Ovary (tissue), 7 donors: ENCODE measurements at regions not wholly inside any gene's neighbourhood (a gene's known extent, or its start where the extent isn't known, plus 50 kb on each side); places are given as distances from the start of the nearest gene placed in this dataset.

Experiments
- DNase-seq, 5 donors: peaks; one replicate each; pipeline ENCODE4 v3.0.0-alpha.2; 2019 to 2020
- H3K27ac ChIP-seq, 2 donors: fragments of 200-600 bp; one replicate each; pipeline versions ENCODE4 v1.5.1 to v1.8.0; 2019 to 2022
- H3K27me3 ChIP-seq: fragments of 200-600 bp; one replicate; pipeline ENCODE4 v1.8.0; 2022
- H3K36me3 ChIP-seq: fragments of 200-600 bp; sonication (generic); one replicate; pipeline ENCODE4 v1.5.1; 2019
- H3K4me1 ChIP-seq: one replicate; pipeline ENCODE4 v1.8.1; 2013; ENCODE audit warnings: mild to moderate bottlenecking, moderate library complexity; ENCODE audit not compliant: insufficient read depth
- H3K4me3 ChIP-seq: fragments of 200-600 bp; sonication (generic); one replicate; pipeline ENCODE4 v1.5.1; 2017
- H3K9me3 ChIP-seq, 2 donors: fragments of 200-600 bp in 1 of 2; sonication (generic) in 1 of 2; one replicate each; pipeline versions ENCODE4 v1.5.1 to v1.8.1; 2013 to 2019; ENCODE audit warnings: mild to moderate bottlenecking in 1 of 2, moderate library complexity in 1 of 2
- EP300 ChIP-seq: sonication (generic); formaldehyde crosslinking; IDR thresholded peaks from one replicate; pipeline ENCODE4 v1.6.1; 2017; ENCODE audit warnings: antibody characterized with exemption
- POLR2A ChIP-seq: fragments of 450-650 bp; IDR thresholded peaks from one replicate; pipeline ENCODE4 v1.6.1; 2017; ENCODE audit warnings: antibody characterized with exemption, mild to moderate bottlenecking, moderate library complexity
- WGBS, 3 donors: extraction: QIAGEN DNeasy Blood & Tissue Kit in 1 of 3; methylation state at CpG; one replicate each; pipeline versions ENCODE4 v1.1.5 to v1.1.7; 2013 to 2017; 5-methylcytosine and 5-hydroxymethylcytosine counted together
- intact Hi-C, 4 donors: fragments of 100-400 bp; cut with DNase I; formaldehyde crosslinking; loops; one replicate each; pipeline versions ENCODE4 v1.11.0 to v1.15.1; 2022 to 2023
- TF ChIP-seq, protein P1 (sequence below), 3 donors: fragments of 450-650 bp in 2 of 3; fragments of 200-600 bp in 1 of 3; IDR thresholded peaks; one replicate each; pipeline versions ENCODE4 v1.5.1 to v1.8.0; 2016 to 2022; ENCODE audit warnings: antibody characterized with exemption in 3 of 3, mild to moderate bottlenecking in 1 of 3
- donor health status: DM: no; HTN: no; CAD: no; lungs with moderate emphysema.
- donor health status: DM: no; HTN: no; CAD: no.
- donor health status: Bipolar disorder and iron deficiency.
- donor health status: DM: no; HTN: no; CAD: no.
- donor health status: DM: yes; HTN: yes; CAD: no.

- 86 to 91% (median 90%) methylated on average over 6 of the region's 6 CpGs for WGBS, 3 donors
- intact Hi-C loops, result loop anchor here in 1 of 4 donors (1.0 kb wide), 1 partner anchor 35 kb away; no protein-coding TSS in a partner anchor
- no peak for TF ChIP-seq POLR2A
- TF ChIP-seq EP300, result no peak
- TF ChIP-seq, protein P1, sequence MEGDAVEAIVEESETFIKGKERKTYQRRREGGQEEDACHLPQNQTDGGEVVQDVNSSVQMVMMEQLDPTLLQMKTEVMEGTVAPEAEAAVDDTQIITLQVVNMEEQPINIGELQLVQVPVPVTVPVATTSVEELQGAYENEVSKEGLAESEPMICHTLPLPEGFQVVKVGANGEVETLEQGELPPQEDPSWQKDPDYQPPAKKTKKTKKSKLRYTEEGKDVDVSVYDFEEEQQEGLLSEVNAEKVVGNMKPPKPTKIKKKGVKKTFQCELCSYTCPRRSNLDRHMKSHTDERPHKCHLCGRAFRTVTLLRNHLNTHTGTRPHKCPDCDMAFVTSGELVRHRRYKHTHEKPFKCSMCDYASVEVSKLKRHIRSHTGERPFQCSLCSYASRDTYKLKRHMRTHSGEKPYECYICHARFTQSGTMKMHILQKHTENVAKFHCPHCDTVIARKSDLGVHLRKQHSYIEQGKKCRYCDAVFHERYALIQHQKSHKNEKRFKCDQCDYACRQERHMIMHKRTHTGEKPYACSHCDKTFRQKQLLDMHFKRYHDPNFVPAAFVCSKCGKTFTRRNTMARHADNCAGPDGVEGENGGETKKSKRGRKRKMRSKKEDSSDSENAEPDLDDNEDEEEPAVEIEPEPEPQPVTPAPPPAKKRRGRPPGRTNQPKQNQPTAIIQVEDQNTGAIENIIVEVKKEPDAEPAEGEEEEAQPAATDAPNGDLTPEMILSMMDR (IDR thresholded peaks at IDR 0.05), result no peak
- H3K4me3 ChIP-seq, result no peak overlapping the region
- DNase-seq, result no peak
- no peaks in the 10 kb centered on the region for H3K9me3 ChIP-seq
- H3K27ac ChIP-seq, result no peak overlapping the region
- H3K36me3 ChIP-seq, result no peaks in the 10 kb centered on the region
- H3K27me3 ChIP-seq, result no peaks in the 10 kb centered on the region
- no peaks in the 10 kb centered on the region for H3K4me1 ChIP-seq
Measured at GRCh38 chr3:69491975-69492374, 106.1 kb upstream of the FRMD4B start.

DNA sequence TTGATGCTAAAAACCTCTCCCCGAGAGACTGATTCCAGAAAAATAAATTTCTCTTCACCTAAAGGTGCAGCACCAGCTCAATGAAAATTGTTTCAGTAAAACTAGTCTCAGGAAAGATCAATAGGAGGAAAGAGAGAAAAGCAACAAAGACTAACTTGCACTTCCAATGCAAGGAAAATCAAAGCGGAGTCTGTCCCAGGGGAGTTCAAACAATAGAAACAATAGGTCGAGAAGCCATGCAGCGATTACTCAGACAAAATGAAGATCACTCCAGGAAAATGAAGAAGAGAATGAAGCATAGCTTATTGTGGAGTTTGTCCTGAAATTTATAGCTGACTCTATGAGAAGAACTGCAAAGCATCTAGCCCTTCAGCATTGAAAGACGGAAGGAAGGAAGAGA lies 105.1 kb upstream of the FRMD4B start:
- Histone ChIP-seq H3K9me3 (no peaks in the 10 kb centered on the region), H3K4me3 (no peak overlapping the region), H3K36me3 (no peaks in the 10 kb centered on the region), H3K27ac (no peak overlapping the region), H3K4me1 (no peaks in the 10 kb centered on the region), H3K27me3 (no peaks in the 10 kb centered on the region)
- WGBS, 3 donors, result 41 to 49% (median 43%) methylated on average over 5 of the region's 5 CpGs
- DNase-seq, result no peak
- TF ChIP-seq EP300 (no peak), POLR2A (no peak)
- TF ChIP-seq, protein P1 (IDR thresholded peaks at IDR 0.05), result no peak
- intact Hi-C loops, result loop anchor here in 1 of 4 donors (1.0 kb wide), 1 partner anchor 34 kb away; no protein-coding TSS in a partner anchor

DNA sequence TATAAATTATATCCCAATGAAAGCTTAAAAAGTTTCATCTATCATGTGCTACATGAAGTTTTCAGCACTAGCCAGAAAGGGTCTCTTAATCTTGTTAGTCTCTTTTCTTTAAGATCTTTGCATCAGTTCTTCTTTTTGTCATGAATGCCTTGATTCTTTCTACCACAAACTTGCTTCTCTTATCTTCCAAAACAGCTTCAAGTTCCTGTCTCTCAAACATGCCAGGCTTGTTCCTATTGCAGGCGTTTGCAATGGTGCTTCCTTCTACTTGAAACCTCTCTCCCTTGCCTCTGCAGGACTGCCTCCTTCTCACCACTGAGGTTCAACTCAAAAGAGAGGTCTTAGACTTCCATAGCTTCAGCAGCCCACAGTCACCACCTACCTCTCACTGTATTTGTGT lies 104.3 kb upstream of the FRMD4B start:
- Histone ChIP-seq H3K4me3 (no peak overlapping the region), H3K27ac (no peak overlapping the region), H3K4me1 (peaks cover 5% of the 10 kb centered on the region), H3K9me3 (no peaks in the 10 kb centered on the region), H3K36me3 (no peaks in the 10 kb centered on the region), H3K27me3 (no peaks in the 10 kb centered on the region)
- intact Hi-C loops, result no loop called here
- TF ChIP-seq EP300, result no peak
- TF ChIP-seq POLR2A, result no peak
- TF ChIP-seq, protein P1 (IDR thresholded peaks at IDR 0.05), result no peak
- WGBS, 3 donors, result 76 to 78% (median 77%) methylated on average over 1 of the region's 1 CpG
- no peak for DNase-seq

GRCh38 chr3:69488026-69488425 lies 102.1 kb upstream of the FRMD4B start:
- H3K4me1 ChIP-seq, result peaks cover 8% of the 10 kb centered on the region
- intact Hi-C loops, result no loop called here
- TF ChIP-seq, protein P1 (IDR thresholded peaks at IDR 0.05), result no peak
- TF ChIP-seq EP300 (no peak), POLR2A (no peak)
- no peaks in the 10 kb centered on the region for H3K36me3 ChIP-seq
- H3K9me3 ChIP-seq, result no peaks in the 10 kb centered on the region
- no peak for DNase-seq
- no peak overlapping the region for H3K27ac ChIP-seq
- H3K4me3 ChIP-seq, result no peak overlapping the region
- no peaks in the 10 kb centered on the region for H3K27me3 ChIP-seq
